RPMI7951 (cell line): ENCODE measurements at regions not wholly inside any gene's neighbourhood (a gene's known extent, or its start where the extent isn't known, plus 50 kb on each side); places are given as distances from the start of the nearest gene placed in this dataset.

Experiments used
- DNase-seq: peaks from one replicate; pipeline ENCODE4 v3.0.0-alpha.2; 2012; ENCODE audit warnings: low read depth

DNA sequence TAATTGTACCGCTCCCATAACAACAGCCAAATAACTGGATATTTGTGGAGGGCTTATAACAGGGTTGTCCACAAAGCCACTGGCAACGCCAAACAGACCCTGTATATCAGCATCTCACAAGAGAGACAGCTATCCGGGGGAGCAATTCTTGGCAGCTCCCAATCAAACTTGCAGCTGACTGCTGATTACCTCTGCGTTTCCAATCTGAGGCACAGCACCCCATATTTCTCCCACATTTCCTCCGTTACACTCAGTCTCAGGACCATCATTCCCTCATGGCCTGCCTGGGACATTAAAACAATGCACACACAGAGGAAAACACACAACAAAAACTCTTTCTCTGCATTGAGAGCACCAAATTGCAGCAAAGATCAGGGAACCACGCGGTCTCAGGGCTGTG, 67.8 kb upstream of the SDK1 start:
- DNase-seq: no peak

DNA sequence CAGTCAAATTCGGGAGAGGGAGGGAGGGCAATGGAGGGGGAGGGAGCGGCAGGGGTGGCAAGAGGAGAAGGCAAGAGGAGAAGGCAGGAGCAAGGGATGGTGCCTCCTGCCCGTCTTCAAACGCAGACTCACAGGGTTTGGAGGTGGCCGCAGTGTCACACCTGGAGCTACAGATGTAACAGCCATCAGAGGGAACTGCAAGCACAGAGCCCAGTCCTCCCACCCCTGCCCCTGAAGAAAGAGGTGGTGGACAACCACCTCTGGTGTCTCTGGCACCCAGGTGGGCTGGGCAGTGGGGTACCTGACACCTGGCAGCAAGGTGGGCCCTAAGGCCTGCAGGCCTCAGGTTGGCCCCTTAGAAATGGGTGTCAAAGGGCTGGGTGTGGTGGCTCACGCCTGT, 67.0 kb upstream of the SDK1 start:
- DNase-seq: no peak

- DNase-seq: peak; percentile 54
Measured at GRCh38 chr7:3234851-3235250, 66.2 kb upstream of the SDK1 start.

- DNase-seq: no peak
Measured at GRCh38 chr7:3235322-3235721, 65.7 kb upstream of the SDK1 start.

GRCh38 chr7:3236268-3236667, 64.8 kb upstream of the SDK1 start:
- no peak for DNase-seq

DNA sequence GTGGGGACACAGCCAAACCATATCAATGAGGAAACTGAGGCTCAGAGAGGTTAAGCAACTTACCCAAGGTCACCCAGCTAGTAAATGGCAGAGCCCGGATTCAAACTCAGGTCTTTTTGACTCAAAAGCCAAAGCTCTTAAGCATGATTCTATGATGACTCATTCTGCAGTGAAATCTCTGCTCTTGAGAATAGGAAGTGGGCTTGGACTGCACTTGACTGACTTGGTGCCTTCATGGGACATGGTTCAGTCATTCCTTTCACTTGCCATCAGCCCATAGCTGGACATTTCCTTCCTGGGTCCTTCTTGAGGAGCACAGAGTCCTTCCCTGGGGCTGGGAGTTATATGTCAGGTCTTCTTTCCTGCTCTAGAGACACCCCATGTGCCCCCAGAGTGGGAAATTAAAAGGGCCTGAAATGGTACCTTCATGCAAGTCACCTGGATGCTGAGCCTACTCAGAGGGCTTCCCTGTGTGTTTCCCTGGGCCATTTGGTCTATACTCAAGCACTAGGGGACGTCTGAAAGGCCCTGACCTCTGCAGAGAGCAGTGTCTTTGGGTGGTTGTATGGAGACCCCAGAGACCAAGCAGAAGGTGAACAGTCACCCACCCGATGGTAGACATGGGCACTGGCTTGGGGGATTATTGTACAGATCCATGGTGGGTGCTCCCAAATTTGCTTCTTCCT, 62.4 kb upstream of the SDK1 start:
- peak; percentile 60 for DNase-seq

- peak; percentile 55 for DNase-seq
Measured at GRCh38 chr7:3239291-3239691, 61.8 kb upstream of the SDK1 start.

DNA sequence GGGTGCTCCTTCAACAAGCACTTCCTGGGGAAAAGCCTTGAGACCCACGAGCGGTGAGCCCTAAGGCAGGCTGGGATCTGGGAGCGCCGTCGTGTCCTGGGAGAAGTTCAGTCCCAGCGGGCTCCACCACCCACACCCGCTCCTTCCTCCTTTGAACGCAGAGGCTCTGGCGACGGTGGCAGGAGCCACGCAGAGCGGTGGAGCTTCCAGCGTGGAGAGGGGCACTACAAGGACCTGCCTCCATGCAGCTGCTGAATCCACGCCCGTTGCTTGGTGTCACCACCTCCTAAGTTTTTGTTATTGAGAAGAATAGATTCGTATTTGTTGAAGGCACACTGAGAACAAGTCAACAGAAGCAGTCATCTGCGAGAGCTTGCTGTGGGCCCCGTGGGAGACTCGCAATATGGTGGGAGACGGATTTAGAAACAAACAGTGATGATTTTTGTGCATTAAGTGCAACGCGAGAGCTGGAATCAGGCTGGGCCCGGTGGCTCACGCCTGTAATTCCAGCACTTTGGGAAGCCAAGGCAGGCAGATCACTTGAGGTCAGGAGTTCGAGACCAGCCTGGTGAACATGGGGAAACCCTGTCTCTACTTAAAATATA, 60.1 kb upstream of the SDK1 start:
- DNase-seq: no peak

DNA sequence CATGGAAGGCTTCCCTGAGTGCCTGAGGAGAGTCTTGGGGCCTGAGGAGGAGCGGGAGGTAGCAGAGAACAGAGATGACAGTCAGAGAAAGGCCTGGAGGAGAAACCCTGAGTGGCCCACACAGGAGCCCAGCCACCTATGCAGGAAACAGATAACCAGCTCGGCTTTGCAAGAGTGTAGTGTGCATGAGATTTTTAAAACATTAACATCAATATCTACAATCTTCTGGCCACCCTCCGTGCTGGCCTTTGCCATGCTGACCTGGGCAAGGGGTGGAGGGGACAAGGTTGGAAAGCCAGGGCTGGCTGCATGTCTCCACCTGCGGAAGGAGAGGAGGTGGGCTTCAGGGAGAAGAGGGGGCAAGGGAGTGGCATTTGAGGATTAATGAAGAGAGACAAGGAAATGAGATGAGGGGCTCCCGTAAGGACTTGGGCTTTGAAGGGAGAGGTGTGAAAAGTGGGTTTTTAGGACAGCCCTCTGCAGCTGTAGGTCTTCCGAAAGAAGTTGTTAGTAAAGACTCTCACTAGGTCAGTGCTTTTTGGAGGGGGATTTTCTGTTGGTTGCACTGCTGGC, 59.3 kb upstream of the SDK1 start:
- DNase-seq: no peak

- no peak for DNase-seq
Measured at GRCh38 chr7:3242398-3242972, 58.6 kb upstream of the SDK1 start.

GRCh38 chr7:3243256-3243655, 57.8 kb upstream of the SDK1 start:
- DNase-seq: peak; percentile 60

DNA sequence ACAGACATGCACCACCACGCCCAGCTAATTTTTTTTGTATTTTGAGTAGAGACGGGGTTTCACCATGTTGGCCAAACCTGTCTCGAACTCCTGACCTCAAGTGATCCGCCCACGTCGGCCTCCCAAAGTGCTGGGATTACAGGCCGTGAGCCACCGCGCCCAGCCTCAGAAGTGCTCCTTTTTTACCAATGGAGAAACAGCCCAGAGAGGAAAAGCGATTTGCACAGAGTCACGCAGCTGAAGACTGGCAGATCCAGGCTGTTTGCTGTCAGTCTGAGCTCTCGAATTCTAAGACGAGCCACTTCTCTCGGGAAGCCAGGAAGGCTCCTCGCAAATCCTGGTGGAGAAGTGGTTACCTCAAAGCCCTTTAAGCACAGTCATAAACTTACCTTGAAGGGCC, 57.4 kb upstream of the SDK1 start:
- DNase-seq: peak; percentile 51

DNA sequence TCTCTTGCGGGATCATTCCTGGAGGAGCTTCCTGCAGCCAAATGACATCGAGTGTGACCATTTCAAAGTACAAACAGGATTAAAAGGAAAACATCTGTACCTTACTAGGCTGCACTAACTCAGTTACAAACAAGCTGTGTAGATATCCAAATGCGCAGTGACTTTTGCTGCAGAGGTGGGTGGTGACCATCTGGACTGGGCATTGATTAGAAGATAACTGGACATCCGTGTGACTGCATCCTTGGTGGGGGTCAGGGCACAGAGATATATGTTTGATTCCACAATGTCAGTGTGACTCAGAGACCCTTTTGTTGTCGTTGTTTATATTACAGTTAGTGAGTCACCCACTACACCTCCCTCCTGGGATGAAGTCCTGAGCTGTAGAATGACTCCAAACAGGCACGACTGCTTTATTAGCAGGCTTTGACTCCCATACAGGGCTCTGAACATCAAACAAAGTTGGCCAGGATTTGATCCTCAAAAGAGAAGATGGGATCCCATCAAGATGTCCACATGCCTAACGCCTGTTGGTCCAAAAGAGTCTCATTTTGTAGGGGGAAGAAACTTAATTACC, 56.7 kb upstream of the SDK1 start:
- peak; percentile 99 for DNase-seq

DNA sequence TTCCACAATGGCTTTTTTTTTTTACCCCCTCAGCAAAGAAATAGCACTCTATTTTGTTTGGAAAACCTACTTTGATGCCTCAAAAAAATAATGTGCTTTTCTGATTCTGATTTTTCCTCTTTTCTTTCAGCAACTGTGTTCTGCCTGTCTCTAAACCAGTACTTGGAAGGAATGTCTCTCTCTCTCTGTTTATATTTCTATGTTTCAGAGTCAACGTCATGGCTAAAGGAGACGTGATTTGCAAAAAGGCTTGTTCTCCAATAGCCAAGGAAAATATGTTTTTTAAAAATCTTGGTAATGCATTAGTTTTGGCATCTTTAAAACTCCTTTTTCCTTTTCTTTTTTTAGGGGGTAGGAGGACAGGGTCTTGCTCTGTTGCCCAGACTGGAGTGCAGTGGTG, 56.0 kb upstream of the SDK1 start:
- no peak for DNase-seq

DNA sequence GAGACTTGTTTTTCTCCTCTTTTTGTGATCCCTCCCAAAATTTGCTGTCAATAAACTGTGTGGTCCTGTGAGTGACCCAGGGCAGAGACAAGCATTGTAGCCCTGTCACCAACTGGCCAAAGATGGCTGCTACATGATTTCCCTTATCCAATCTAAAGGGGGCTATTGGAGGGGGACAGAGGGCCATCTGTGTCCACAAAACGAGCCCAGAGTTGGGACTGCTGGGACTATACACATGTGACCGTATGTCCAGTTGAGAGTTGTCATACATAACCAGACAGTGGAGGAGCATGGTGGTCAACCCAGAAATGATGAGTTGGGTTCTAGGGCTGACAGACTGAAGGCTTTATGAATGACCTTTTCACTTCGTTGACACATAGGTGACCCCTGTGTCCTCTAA, 55.3 kb upstream of the SDK1 start:
- DNase-seq: no peak

- DNase-seq: no peak
Measured at GRCh38 chr7:3246127-3246526, 54.9 kb upstream of the SDK1 start.

GRCh38 chr7:3246651-3247050, 54.4 kb upstream of the SDK1 start:
- no peak for DNase-seq

DNA sequence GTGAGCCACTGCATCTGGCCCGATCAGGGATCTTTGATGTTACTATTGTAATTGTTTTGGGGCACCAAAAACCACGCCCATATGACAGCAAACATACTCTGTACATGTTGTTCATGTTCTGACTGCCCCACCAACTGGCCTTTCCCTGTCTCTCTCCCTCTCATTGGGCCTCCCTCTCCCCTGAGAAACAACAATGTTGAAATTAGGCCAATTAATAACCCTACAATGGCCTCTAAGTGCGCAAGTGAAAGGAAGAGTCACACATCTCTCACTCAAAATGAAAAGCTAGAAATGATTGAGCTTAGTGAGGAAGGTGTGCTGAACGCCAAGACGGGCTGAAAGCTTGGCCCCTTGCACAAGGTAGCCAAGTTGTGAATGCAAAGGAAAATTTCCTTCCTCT, 50.3 kb upstream of the SDK1 start:
- DNase-seq: no peak
